Testis (tissue), 2 donors: ENCODE measurements at regions not wholly inside any gene's neighbourhood (a gene's known extent, or its start where the extent isn't known, plus 50 kb on each side); places are given as distances from the start of the nearest gene placed in this dataset.

Source experiments
- DNase-seq: peaks from one replicate; pipeline ENCODE4 v3.0.0-alpha.2; 2019
- H3K27ac ChIP-seq, 2 donors: fragments of 200-600 bp; sonication (generic); one replicate each; pipeline ENCODE4 v1.5.1; 2019
- H3K27me3 ChIP-seq: fragments of 200-600 bp; sonication (generic); one replicate; pipeline ENCODE4 v1.5.1; 2019
- H3K36me3 ChIP-seq: fragments of 200-600 bp; sonication (generic); one replicate; pipeline ENCODE4 v1.5.1; 2017; ENCODE audit warnings: low read depth; ENCODE audit errors: missing control alignments
- H3K4me1 ChIP-seq: fragments of 200-600 bp; sonication (generic); one replicate; pipeline ENCODE4 v1.5.1; 2019
- H3K4me3 ChIP-seq, 2 donors: fragments of 200-600 bp; sonication (generic); one replicate each; pipeline ENCODE4 v1.5.1; 2017 to 2019
- H3K9me3 ChIP-seq: fragments of 200-600 bp; sonication (generic); one replicate; pipeline ENCODE4 v1.5.1; 2017
- CTCF ChIP-seq, 3 experiments: fragments of 450-650 bp in 2 of 3; fragments of 200-600 bp in 1 of 3; sonication (generic) in 1 of 3; IDR thresholded peaks; one replicate each; pipeline ENCODE4 v1.5.1; 2016 to 2019; ENCODE audit warnings: antibody characterized with exemption in 3 of 3, mild to moderate bottlenecking in 2 of 3, moderate library complexity in 1 of 3
- POLR2A ChIP-seq: fragments of 450-650 bp; IDR thresholded peaks from one replicate; pipeline ENCODE4 v1.6.1; 2017; ENCODE audit warnings: antibody characterized with exemption, mild to moderate bottlenecking, moderate library complexity
- WGBS, 2 donors: methylation state at CpG; one replicate each; pipeline ENCODE4 v1.1.5; 2018; 5-methylcytosine and 5-hydroxymethylcytosine counted together
- intact Hi-C: fragments of 100-400 bp; cut with DNase I; formaldehyde crosslinking; loops from one replicate; pipeline ENCODE4 v1.15.1; 2023; ENCODE audit warnings: low total_unique reads

- H3K4me3 ChIP-seq, result no peak overlapping the region
- H3K36me3 ChIP-seq, result no peaks in the 10 kb centered on the region
- DNase-seq, result no peak
- no peaks in the 10 kb centered on the region for H3K9me3 ChIP-seq
- no peaks in the 10 kb centered on the region for H3K27me3 ChIP-seq
- intact Hi-C loops, result no loop called here
- TF ChIP-seq POLR2A (no peak), CTCF (IDR thresholded peaks at IDR 0.05) (no peak)
- no peaks in the 10 kb centered on the region for H3K4me1 ChIP-seq
- no peak overlapping the region for H3K27ac ChIP-seq
- WGBS, 2 donors, result 91 to 92% methylated on average over 4 of the region's 4 CpGs
Observed at GRCh38 chr5:169531631-169532030, 51.9 kb upstream of the SPDL1 start.

- intact Hi-C loops, result no loop called here
- Histone ChIP-seq H3K27ac (no peak overlapping the region), H3K27me3 (no peaks in the 10 kb centered on the region), H3K4me3 (no peak overlapping the region), H3K9me3 (no peaks in the 10 kb centered on the region), H3K36me3 (no peaks in the 10 kb centered on the region), H3K4me1 (no peaks in the 10 kb centered on the region)
- TF ChIP-seq POLR2A, result no peak
- DNase-seq, result no peak
Observed at GRCh38 chr5:169527863-169528262, 55.7 kb upstream of the SPDL1 start.

- Histone ChIP-seq H3K27me3 (no peaks in the 10 kb centered on the region), H3K4me1 (no peaks in the 10 kb centered on the region), H3K27ac (no peak overlapping the region), H3K36me3 (no peaks in the 10 kb centered on the region), H3K4me3 (no peak overlapping the region), H3K9me3 (no peaks in the 10 kb centered on the region)
- intact Hi-C loops, result no loop called here
- no peak for DNase-seq
- TF ChIP-seq POLR2A (no peak), CTCF (IDR thresholded peaks at IDR 0.05) (no peak)
- WGBS, 2 donors, result 80 to 85% methylated on average over 2 of the region's 2 CpGs
Observed at GRCh38 chr5:169527066-169527465, 56.5 kb upstream of the SPDL1 start.

- DNase-seq, result no peak
- H3K4me3 ChIP-seq, result no peak overlapping the region
- H3K36me3 ChIP-seq, result no peaks in the 10 kb centered on the region
- no peaks in the 10 kb centered on the region for H3K9me3 ChIP-seq
- no peaks in the 10 kb centered on the region for H3K27me3 ChIP-seq
- H3K27ac ChIP-seq, result no peak overlapping the region
- intact Hi-C loops, result no loop called here
- no peaks in the 10 kb centered on the region for H3K4me1 ChIP-seq
- 80 to 81% methylated on average over 3 of the region's 3 CpGs for WGBS, 2 donors
- no peak for TF ChIP-seq POLR2A
- no peak for TF ChIP-seq CTCF (IDR thresholded peaks at IDR 0.05)
Observed at GRCh38 chr5:169522851-169523250, 60.7 kb upstream of the SPDL1 start.

- Histone ChIP-seq H3K9me3 (no peaks in the 10 kb centered on the region), H3K4me1 (no peaks in the 10 kb centered on the region), H3K27ac (no peak overlapping the region), H3K36me3 (no peaks in the 10 kb centered on the region), H3K4me3 (no peak overlapping the region), H3K27me3 (no peaks in the 10 kb centered on the region)
- no peak for DNase-seq
- WGBS, 2 donors, result 45 to 77% methylated on average over 3 to 7 of the region's 7 CpGs
- intact Hi-C loops, result no loop called here
- TF ChIP-seq CTCF (IDR thresholded peaks at IDR 0.05), result no peak
- no peak for TF ChIP-seq POLR2A
Observed at GRCh38 chr5:169521366-169521983, 62.1 kb upstream of the SPDL1 start.
